ENCODE measurements at regions not wholly inside any gene's neighbourhood (a gene's known extent, or its start where the extent isn't known, plus 50 kb on each side); places are given as distances from the start of the nearest gene placed in this dataset.

GRCh38 chr18:76252139-76252538, 242.9 kb downstream of the ZNF516 start:
- ChIA-PET POLR2A (ENCODE audit: partially characterized antibody) (no interaction called here), CTCF (ENCODE audit: partially characterized antibody) (no interaction called here)
- H3K4me1 ChIP-seq (ENCODE audit: insufficient read depth, low read length), result no peaks in the 10 kb centered on the region
- Mint-ChIP-seq H3K4me1 (no peaks in the 10 kb centered on the region), H3K27me3 (peaks cover 2 to 4% of the 10 kb centered on the region in 2 donors), H3K27ac (no peak overlapping the region), H3K36me3 (no peaks in the 10 kb centered on the region), H3K9me3 (peaks cover 0 to 1% (median 0%) of the 10 kb centered on the region in 8 donors), H3K4me3 (no peak overlapping the region)
- no peak for DNase-seq
- H3K27ac ChIP-seq (ENCODE audit: low read depth, low read length), result no peak overlapping the region
- no peaks in the 10 kb centered on the region for H3K27me3 ChIP-seq (ENCODE audit: insufficient read depth, low read length)
- intact Hi-C loops (cut with micrococcal nuclease), result no loop called here
- H3K9me3 ChIP-seq (ENCODE audit: control insufficient read depth in 1 of 2, low read length in 2 of 2), result no peaks in the 10 kb centered on the region
- H3K4me3 ChIP-seq (ENCODE audit: low read length in 2 of 2), result no peak overlapping the region
- no peaks in the 10 kb centered on the region for H3K36me3 ChIP-seq (ENCODE audit: insufficient read depth, low read length)

GRCh38 chr18:76251691-76252090, 243.4 kb downstream of the ZNF516 start:
- no peaks in the 10 kb centered on the region for H3K4me1 ChIP-seq (ENCODE audit: insufficient read depth, low read length)
- ChIA-PET CTCF (ENCODE audit: partially characterized antibody) (no interaction called here), POLR2A (ENCODE audit: partially characterized antibody) (no interaction called here)
- no peak overlapping the region for H3K27ac ChIP-seq (ENCODE audit: low read depth, low read length)
- H3K27ac Mint-ChIP-seq, result no peak overlapping the region
- H3K36me3 Mint-ChIP-seq, result no peaks in the 10 kb centered on the region
- intact Hi-C loops (cut with micrococcal nuclease), result no loop called here
- no peaks in the 10 kb centered on the region for H3K4me1 Mint-ChIP-seq
- H3K27me3 Mint-ChIP-seq, result peaks cover 2 to 4% of the 10 kb centered on the region in 2 donors
- no peaks in the 10 kb centered on the region for H3K27me3 ChIP-seq (ENCODE audit: insufficient read depth, low read length)
- H3K4me3 ChIP-seq (ENCODE audit: low read length in 2 of 2), result no peak overlapping the region
- H3K4me3 Mint-ChIP-seq, result no peak overlapping the region
- no peak for DNase-seq
- H3K36me3 ChIP-seq (ENCODE audit: insufficient read depth, low read length), result no peaks in the 10 kb centered on the region
- no peaks in the 10 kb centered on the region for H3K9me3 ChIP-seq (ENCODE audit: control insufficient read depth in 1 of 2, low read length in 2 of 2)
- H3K9me3 Mint-ChIP-seq, result peaks cover 0 to 1% (median 0%) of the 10 kb centered on the region in 8 donors

- no peaks in the 10 kb centered on the region for H3K36me3 Mint-ChIP-seq
Measured at GRCh38 chr18:76246590-76246989, 248.5 kb downstream of the ZNF516 start.

GRCh38 chr18:76234676-76235060, 260.4 kb downstream of the ZNF516 start:
- Histone ChIP-seq H3K9me3 (ENCODE audit: control insufficient read depth in 1 of 2, low read length in 2 of 2) (no peaks in the 10 kb centered on the region), H3K36me3 (ENCODE audit: insufficient read depth, low read length) (no peaks in the 10 kb centered on the region), H3K4me1 (ENCODE audit: insufficient read depth, low read length) (no peaks in the 10 kb centered on the region), H3K27me3 (ENCODE audit: insufficient read depth, low read length) (no peaks in the 10 kb centered on the region), H3K27ac (ENCODE audit: low read depth, low read length) (no peak overlapping the region), H3K4me3 (ENCODE audit: low read length in 2 of 2) (no peak overlapping the region)
- peaks cover 4 to 6% of the 10 kb centered on the region in 2 donors for H3K27me3 Mint-ChIP-seq
- POLR2A ChIA-PET (ENCODE audit: partially characterized antibody), result no interaction called here
- intact Hi-C loops (cut with micrococcal nuclease), result no loop called here
- CTCF ChIA-PET (ENCODE audit: partially characterized antibody), result no interaction called here
- H3K4me3 Mint-ChIP-seq, result no peak overlapping the region
- H3K27ac Mint-ChIP-seq, result no peak overlapping the region
- DNase-seq, result no peak
- peaks cover 0 to 19% (median 8%) of the 10 kb centered on the region in 8 donors for H3K9me3 Mint-ChIP-seq
- H3K4me1 Mint-ChIP-seq, result no peaks in the 10 kb centered on the region
- H3K36me3 Mint-ChIP-seq, result no peaks in the 10 kb centered on the region

More at GRCh38 chr18:76246590-76246989, 248.5 kb downstream of the ZNF516 start:
- Mint-ChIP-seq H3K27me3 (peaks cover 2% of the 10 kb centered on the region in 2 donors), H3K9me3 (peaks cover 0 to 4% (median 0%) of the 10 kb centered on the region in 8 donors), H3K27ac (no peak overlapping the region), H3K4me3 (no peak overlapping the region), H3K4me1 (no peaks in the 10 kb centered on the region)
- Histone ChIP-seq H3K4me1 (ENCODE audit: insufficient read depth, low read length) (no peaks in the 10 kb centered on the region), H3K27me3 (ENCODE audit: insufficient read depth, low read length) (no peaks in the 10 kb centered on the region), H3K4me3 (ENCODE audit: low read length in 2 of 2) (no peak overlapping the region), H3K9me3 (ENCODE audit: control insufficient read depth in 1 of 2, low read length in 2 of 2) (no peaks in the 10 kb centered on the region), H3K36me3 (ENCODE audit: insufficient read depth, low read length) (no peaks in the 10 kb centered on the region), H3K27ac (ENCODE audit: low read depth, low read length) (no peak overlapping the region)
- no peak for DNase-seq
- ChIA-PET POLR2A (ENCODE audit: partially characterized antibody) (no interaction called here), CTCF (ENCODE audit: partially characterized antibody) (no interaction called here)
- intact Hi-C loops (cut with micrococcal nuclease), result no loop called here

DNA sequence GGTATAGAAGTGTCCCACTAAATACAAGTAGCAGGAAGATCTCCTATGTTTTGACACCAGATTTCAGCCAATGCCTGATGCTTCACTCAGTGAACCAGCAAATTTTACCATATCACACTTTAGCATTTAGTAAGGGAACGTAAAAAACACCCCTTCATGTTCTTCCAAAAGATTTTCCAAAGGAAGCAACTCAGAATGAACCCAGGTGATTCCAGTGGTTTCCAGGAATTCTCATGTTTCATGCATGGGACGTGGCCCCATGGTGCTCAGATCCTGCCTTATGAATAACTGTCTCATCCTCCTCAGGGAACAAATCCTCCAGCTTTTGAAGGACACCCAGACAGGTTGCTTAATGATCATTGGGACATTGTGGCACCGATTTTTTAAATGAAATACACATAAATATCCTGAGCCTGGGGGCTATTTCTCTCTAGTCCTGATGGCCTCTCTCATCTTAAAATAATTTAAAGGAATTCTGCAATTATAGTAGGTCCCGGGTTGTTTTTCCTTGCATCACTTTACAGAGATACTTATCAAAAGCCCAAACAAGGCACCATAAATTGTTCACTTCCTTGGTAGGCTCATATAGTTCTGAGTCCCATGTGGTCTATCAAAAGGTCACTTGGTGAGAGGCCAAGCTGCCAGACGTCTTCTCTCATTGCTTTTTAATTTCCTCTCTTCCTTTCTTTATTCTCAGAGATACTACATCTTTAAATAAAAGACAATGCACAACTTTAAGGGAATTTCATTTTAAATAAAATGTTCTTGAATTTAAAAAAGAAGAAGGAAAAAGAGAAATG, 261.0 kb downstream of the ZNF516 start:
- intact Hi-C loops (cut with micrococcal nuclease), result no loop called here
- CTCF ChIA-PET (ENCODE audit: partially characterized antibody), result no interaction called here

GRCh38 chr18:76233406-76233805, 261.6 kb downstream of the ZNF516 start:
- Mint-ChIP-seq H3K36me3 (no peaks in the 10 kb centered on the region), H3K9me3 (peaks cover 0 to 19% (median 8%) of the 10 kb centered on the region in 8 donors), H3K4me1 (no peaks in the 10 kb centered on the region), H3K4me3 (no peak overlapping the region), H3K27me3 (peaks cover 4 to 6% of the 10 kb centered on the region in 2 donors), H3K27ac (no peak overlapping the region)
- Histone ChIP-seq H3K27ac (ENCODE audit: low read depth, low read length) (no peak overlapping the region), H3K4me3 (ENCODE audit: low read length in 2 of 2) (no peak overlapping the region), H3K4me1 (ENCODE audit: insufficient read depth, low read length) (no peaks in the 10 kb centered on the region), H3K36me3 (ENCODE audit: insufficient read depth, low read length) (no peaks in the 10 kb centered on the region), H3K27me3 (ENCODE audit: insufficient read depth, low read length) (no peaks in the 10 kb centered on the region), H3K9me3 (ENCODE audit: control insufficient read depth in 1 of 2, low read length in 2 of 2) (no peaks in the 10 kb centered on the region)
- ChIA-PET POLR2A (ENCODE audit: partially characterized antibody) (no interaction called here), CTCF (ENCODE audit: partially characterized antibody) (no interaction called here)
- no peak for DNase-seq
- intact Hi-C loops (cut with micrococcal nuclease), result no loop called here

More for the DNA sequence above, 261.0 kb downstream of the ZNF516 start:
- Mint-ChIP-seq H3K36me3 (no peaks in the 10 kb centered on the region), H3K27ac (no peak overlapping the region), H3K27me3 (peaks cover 4 to 6% of the 10 kb centered on the region in 2 donors), H3K9me3 (peaks cover 0 to 19% (median 8%) of the 10 kb centered on the region in 8 donors), H3K4me3 (no peak overlapping the region), H3K4me1 (no peaks in the 10 kb centered on the region)
- Histone ChIP-seq H3K4me3 (ENCODE audit: low read length in 2 of 2) (no peak overlapping the region), H3K4me1 (ENCODE audit: insufficient read depth, low read length) (no peaks in the 10 kb centered on the region), H3K27me3 (ENCODE audit: insufficient read depth, low read length) (no peaks in the 10 kb centered on the region), H3K9me3 (ENCODE audit: control insufficient read depth in 1 of 2, low read length in 2 of 2) (no peaks in the 10 kb centered on the region), H3K27ac (ENCODE audit: low read depth, low read length) (no peak overlapping the region), H3K36me3 (ENCODE audit: insufficient read depth, low read length) (no peaks in the 10 kb centered on the region)
- POLR2A ChIA-PET (ENCODE audit: partially characterized antibody), result no interaction called here
- no peak for DNase-seq

GRCh38 chr18:76232779-76233178, 262.3 kb downstream of the ZNF516 start:
- intact Hi-C loops (cut with micrococcal nuclease), result no loop called here
- Histone ChIP-seq H3K4me3 (ENCODE audit: low read length in 2 of 2) (no peak overlapping the region), H3K27me3 (ENCODE audit: insufficient read depth, low read length) (no peaks in the 10 kb centered on the region), H3K36me3 (ENCODE audit: insufficient read depth, low read length) (no peaks in the 10 kb centered on the region), H3K27ac (ENCODE audit: low read depth, low read length) (no peak overlapping the region), H3K9me3 (ENCODE audit: control insufficient read depth in 1 of 2, low read length in 2 of 2) (no peaks in the 10 kb centered on the region), H3K4me1 (ENCODE audit: insufficient read depth, low read length) (no peaks in the 10 kb centered on the region)
- H3K27ac Mint-ChIP-seq, result no peak overlapping the region
- no peaks in the 10 kb centered on the region for H3K36me3 Mint-ChIP-seq
- H3K4me3 Mint-ChIP-seq, result no peak overlapping the region
- ChIA-PET CTCF (ENCODE audit: partially characterized antibody) (no interaction called here), POLR2A (ENCODE audit: partially characterized antibody) (no interaction called here)
- H3K9me3 Mint-ChIP-seq, result peaks cover 0 to 14% (median 6%) of the 10 kb centered on the region in 8 donors
- no peaks in the 10 kb centered on the region for H3K4me1 Mint-ChIP-seq
- DNase-seq, result no peak
- peaks cover 4 to 6% of the 10 kb centered on the region in 2 donors for H3K27me3 Mint-ChIP-seq
